H1 (cell line): ENCODE measurements at regions not wholly inside any gene's neighbourhood (a gene's known extent, or its start where the extent isn't known, plus 50 kb on each side); places are given as distances from the start of the nearest gene placed in this dataset.

Source experiments
- CTCF ChIA-PET: fragments of 300-600 bp; sonication (Branson Sonifier 250); formaldehyde crosslinking; loops from one replicate; lab custom pipeline; 2021; ENCODE audit not compliant: partially characterized antibody; lab: Charles Lee
- POLR2A ChIA-PET: fragments of 300-600 bp; sonication (Branson Sonifier 250); formaldehyde crosslinking; loops from one replicate; lab custom pipeline; 2021; ENCODE audit warnings: inconsistent platforms; ENCODE audit not compliant: partially characterized antibody; lab: Charles Lee
- DNase-seq, 2 experiments: peaks; one replicate each; pipeline versions ENCODE4 v3.0.0 to v3.0.0-alpha.2; 2010 to 2022; ENCODE audit warnings: low spot score in 2 of 2, low read depth in 1 of 2, mixed read lengths in 1 of 2
- FAIRE-seq: peaks from 2 replicates; lab custom pipeline; 2011; peaks lifted over from hg19 to GRCh38; lab: Jason Lieb, UNC
- H2AFZ ChIP-seq: 2 replicates; pipeline ENCODE4 v1.8.1; 2012; ENCODE audit warnings: low read length, inconsistent platforms
- H2AK5ac ChIP-seq: 2 replicates; pipeline ENCODE4 v1.6.1; 2013; ENCODE audit warnings: low read depth, low read length
- H2BK120ac ChIP-seq: replicated peaks from 2 replicates; pipeline ENCODE3; 2013; ENCODE audit warnings: low read depth, low read length, inconsistent platforms
- H2BK12ac ChIP-seq: 2 replicates; pipeline ENCODE4 v1.6.1; 2013; ENCODE audit warnings: low read depth, low read length
- H2BK15ac ChIP-seq: 2 replicates; pipeline ENCODE4 v1.6.1; 2013; ENCODE audit warnings: low read length
- H2BK20ac ChIP-seq: 2 replicates; pipeline ENCODE4 v1.6.1; 2013; ENCODE audit warnings: low read length
- H2BK5ac ChIP-seq: 2 replicates; pipeline ENCODE4 v1.6.1; 2013; ENCODE audit warnings: low read depth, low read length
- H3K14ac ChIP-seq: 2 replicates; pipeline ENCODE4 v1.6.1; 2013; ENCODE audit warnings: inconsistent platforms; ENCODE audit not compliant: insufficient read length
- H3K18ac ChIP-seq: 2 replicates; pipeline ENCODE4 v1.6.1; 2013; ENCODE audit warnings: low read length; ENCODE audit errors: extremely low read depth
- H3K23ac ChIP-seq: 2 replicates; pipeline ENCODE4 v1.6.1; 2013; ENCODE audit warnings: inconsistent platforms; ENCODE audit not compliant: insufficient read length
- H3K23me2 ChIP-seq: 2 replicates; pipeline ENCODE4 v1.6.1; 2013; ENCODE audit warnings: low read depth, low read length
- H3K27ac ChIP-seq: 2 replicates; pipeline ENCODE4 v1.6.1; 2011; ENCODE audit warnings: low read depth, low read length, inconsistent platforms
- H3K27me3 ChIP-seq, 4 experiments: replicated peaks in 1 of 4; 1 replicate in 1 of 4; 2 replicates in 3 of 4; pipeline versions ENCODE4 v1.6.1 to v1.8.1; 2011 to 2013; ENCODE audit warnings: low read length in 3 of 4, mild to moderate bottlenecking in 3 of 4, inconsistent platforms in 2 of 4, mixed read lengths in 2 of 4, moderate library complexity in 1 of 4; ENCODE audit not compliant: control insufficient read depth in 3 of 4, insufficient read depth in 3 of 4; ENCODE audit errors: extremely low read depth in 1 of 4
- H3K36me3 ChIP-seq, 4 experiments: 2 replicates each; pipeline versions ENCODE4 v1.6.1 to v1.8.1; 2011 to 2013; ENCODE audit warnings: mild to moderate bottlenecking in 4 of 4, low read length in 3 of 4, moderate library complexity in 2 of 4, control low read depth in 1 of 4, inconsistent platforms in 1 of 4; ENCODE audit not compliant: insufficient read depth in 4 of 4, control insufficient read depth in 2 of 4
- H3K4ac ChIP-seq: replicated peaks from 2 replicates; pipeline ENCODE3; 2013; ENCODE audit warnings: low read length, low read depth, mixed read lengths, inconsistent platforms; ENCODE audit not compliant: insufficient read length
- H3K4me1 ChIP-seq, 4 experiments: replicated peaks in 1 of 4; 1 replicate in 1 of 4; 2 replicates in 3 of 4; pipeline versions ENCODE4 v1.6.1 to v1.8.1; 2011 to 2013; ENCODE audit warnings: low read length in 3 of 4, inconsistent platforms in 2 of 4, mixed read lengths in 1 of 4; ENCODE audit not compliant: insufficient read depth in 4 of 4, control insufficient read depth in 3 of 4
- H3K4me2 ChIP-seq, 2 experiments: 2 replicates each; pipeline versions ENCODE4 v1.6.1 to v1.8.1; 2011 to 2013; ENCODE audit warnings: low read depth in 2 of 2, low read length in 2 of 2, control low read depth in 1 of 2, inconsistent platforms in 1 of 2, mild to moderate bottlenecking in 1 of 2; ENCODE audit not compliant: insufficient read depth in 1 of 2
- H3K4me3 ChIP-seq, 4 experiments: fragments of 200-600, 300-600 bp in 1 of 4; sonication (generic), shearing (Covaris generic), sonication (Bioruptor Twin) in 1 of 4; 2 replicates each; pipeline versions ENCODE4 v1.5.1 to v1.8.1; 2011 to 2016; ENCODE audit warnings: low read length in 4 of 4, low read depth in 3 of 4, control low read depth in 2 of 4, inconsistent platforms in 2 of 4, mild to moderate bottlenecking in 2 of 4, mixed read lengths in 1 of 4, moderate library complexity in 1 of 4; ENCODE audit not compliant: insufficient read depth in 2 of 4; ENCODE audit errors: extremely low read depth in 1 of 4
- H3K56ac ChIP-seq: replicated peaks from 2 replicates; pipeline ENCODE3; 2013; ENCODE audit warnings: low read depth, mild to moderate bottlenecking, mixed read lengths, low read length, inconsistent platforms; ENCODE audit not compliant: insufficient read length
- H3K79me1 ChIP-seq: 2 replicates; pipeline ENCODE4 v1.6.1; 2013; ENCODE audit warnings: low read depth, low read length, control low read depth
- H3K79me2 ChIP-seq, 2 experiments: 2 replicates each; pipeline versions ENCODE4 v1.6.1 to v1.8.1; 2012 to 2013; ENCODE audit warnings: low read length in 2 of 2, mild to moderate bottlenecking in 2 of 2, inconsistent platforms in 1 of 2; ENCODE audit not compliant: insufficient read depth in 2 of 2, control insufficient read depth in 1 of 2
- H3K9ac ChIP-seq, 4 experiments: replicated peaks in 1 of 4; 1 replicate in 1 of 4; 2 replicates in 3 of 4; pipeline versions ENCODE4 v1.6.1 to v1.8.1; 2011 to 2013; ENCODE audit warnings: low read depth in 3 of 4, low read length in 3 of 4, control low read depth in 2 of 4, mild to moderate bottlenecking in 2 of 4, moderate library complexity in 2 of 4, inconsistent platforms in 1 of 4; ENCODE audit errors: extremely low read depth in 1 of 4
- H3K9me3 ChIP-seq, 2 experiments: 2 replicates each; pipeline versions ENCODE4 v1.6.1 to v1.8.1; 2012 to 2013; ENCODE audit warnings: mild to moderate bottlenecking in 2 of 2, moderate library complexity in 2 of 2, control low read depth in 1 of 2, inconsistent platforms in 1 of 2, low read depth in 1 of 2, low read length in 1 of 2, mixed read lengths in 1 of 2; ENCODE audit not compliant: insufficient read depth in 2 of 2
- H4K20me1 ChIP-seq, 2 experiments: replicated peaks in 1 of 2; 2 replicates each; pipeline versions ENCODE3 to v1.8.1; 2011 to 2013; ENCODE audit warnings: inconsistent platforms in 2 of 2, low read length in 2 of 2, mild to moderate bottlenecking in 1 of 2; ENCODE audit not compliant: insufficient read depth in 2 of 2, control insufficient read depth in 1 of 2
- H4K5ac ChIP-seq: 2 replicates; pipeline ENCODE4 v1.6.1; 2013; ENCODE audit warnings: low read length, low read depth, mixed read lengths, inconsistent platforms; ENCODE audit not compliant: insufficient read length
- H4K8ac ChIP-seq: 2 replicates; pipeline ENCODE4 v1.8.0; 2013; ENCODE audit warnings: mild to moderate bottlenecking, moderate library complexity, low read length, inconsistent platforms; ENCODE audit not compliant: insufficient read depth; ENCODE audit errors: extremely low read depth
- H4K91ac ChIP-seq: replicated peaks from 2 replicates; pipeline ENCODE3; 2013; ENCODE audit warnings: low read length, mixed read lengths, inconsistent platforms; ENCODE audit not compliant: insufficient read length
- CTCF ChIP-seq, 3 experiments: IDR thresholded peaks; 1 replicate in 2 of 3; 2 replicates in 1 of 3; pipeline versions ENCODE4 v1.5.1 to v1.6.1; 2011; ENCODE audit warnings: low read length in 3 of 3, mild to moderate bottlenecking in 3 of 3, inconsistent platforms in 2 of 3, low read depth in 1 of 3, moderate library complexity in 1 of 3; ENCODE audit not compliant: insufficient read depth in 1 of 3; ENCODE audit errors: control extremely low read depth in 1 of 3
- GTF2F1 ChIP-seq: IDR thresholded peaks from 2 replicates; pipeline ENCODE4 v1.6.1; 2012; ENCODE audit warnings: low read depth, low read length, improper control_type of control experiment, borderline replicate concordance
- POU5F1 ChIP-seq: IDR thresholded peaks from 2 replicates; pipeline ENCODE4 v1.6.1; 2011; ENCODE audit warnings: low read depth, mild to moderate bottlenecking, low read length, moderate library complexity
- SIRT6 ChIP-seq: IDR thresholded peaks from one replicate; pipeline ENCODE4 v1.7.1; 2012; ENCODE audit warnings: low read length, inconsistent platforms
- SP1 ChIP-seq: IDR thresholded peaks from 2 replicates; pipeline ENCODE4 v1.6.1; 2011; ENCODE audit warnings: low read depth, low read length
- YY1 ChIP-seq: IDR thresholded peaks from 2 replicates; pipeline ENCODE4 v1.6.1; 2011; ENCODE audit warnings: low read depth, mild to moderate bottlenecking, low read length
- WGBS, 2 experiments: shearing (Covaris generic) in 1 of 2; methylation state at CpG; one replicate each; pipeline versions ENCODE4 v1.1.6 to v1.1.7; 2013 to 2015; ENCODE audit warnings: low lambda C conversion rate in 2 of 2, mixed read lengths in 2 of 2, inconsistent platforms in 1 of 2, low coverage in 1 of 2, missing lambda C conversion rate in 1 of 2; ENCODE audit not compliant: insufficient replicate concordance in 2 of 2, insufficient coverage in 1 of 2, insufficient read length in 1 of 2; ENCODE audit errors: extremely low coverage in 1 of 2, missing lambda C conversion rate in 1 of 2; 5-methylcytosine and 5-hydroxymethylcytosine counted together

- Histone ChIP-seq H2BK120ac (no peak overlapping the region), H3K23ac (no peak overlapping the region), H3K23me2 (no peaks in the 10 kb centered on the region), H3K4me3 (no peak overlapping the region), H3K4me1 (peaks cover 4 to 13% (median 5%) of the 10 kb centered on the region in 4 experiments), H3K9me3 (no peaks in the 10 kb centered on the region), H2BK12ac (no peak overlapping the region), H3K9ac (no peak overlapping the region), H3K27ac (no peak overlapping the region), H2AFZ (no peak overlapping the region), H3K14ac (no peak overlapping the region), H3K79me2 (no peaks in the 10 kb centered on the region), H2BK5ac (no peak overlapping the region), H3K79me1 (no peaks in the 10 kb centered on the region), H4K20me1 (no peaks in the 10 kb centered on the region), H2AK5ac (no peak overlapping the region), H3K4ac (no peak overlapping the region), H4K91ac (no peak overlapping the region), H3K18ac (no peak overlapping the region), H3K27me3 (no peaks in the 10 kb centered on the region), H3K4me2 (no peak overlapping the region), H4K5ac (no peak overlapping the region), H3K56ac (no peak overlapping the region), H2BK20ac (no peak overlapping the region), H4K8ac (no peak overlapping the region), H2BK15ac (no peak overlapping the region), H3K36me3 (no peaks in the 10 kb centered on the region)
- ChIA-PET POLR2A (no interaction called here), CTCF (interaction anchor here (0.7 to 3.0 kb wide), 7 partner anchors 9 to 84 kb away, joined by 3 to 12 read pairs (median 4); no protein-coding TSS in a partner anchor)
- FAIRE-seq: no peak
- 81% methylated on average over 3 of the region's 3 CpGs; no CpG with 5 or more reads in 1 of the 2 experiments for WGBS, 2 experiments
- DNase-seq: no peak
- TF ChIP-seq YY1 (no peak), CTCF (IDR thresholded peaks at IDR 0.05; ENCODE audit: control extremely low read depth in 1 of 3, insufficient read depth in 1 of 3, low read depth in 1 of 3, low read length in 3 of 3) (peak in 1 of 3 experiments; percentile 32; a peak in 2 of 4 replicates), SP1 (no peak), POU5F1 (no peak), SIRT6 (no peak), GTF2F1 (no peak)
Measured at GRCh38 chr7:35508623-35509400, 186.1 kb downstream of the HERPUD2 start.
